ENCODE measurements at regions not wholly inside any gene's neighbourhood (a gene's known extent, or its start where the extent isn't known, plus 50 kb on each side); places are given as distances from the start of the nearest gene placed in this dataset.

- H3K4me1 Mint-ChIP-seq: no peaks in the 10 kb centered on the region
- ATAC-seq: no peak
- H3K4me3 Mint-ChIP-seq: no peak overlapping the region
- DNase-seq (ENCODE audit: low spot score in 2 of 2): no peak
- H3K27ac Mint-ChIP-seq: no peak overlapping the region
- H3K36me3 Mint-ChIP-seq: peaks cover 6% of the 10 kb centered on the region
- H3K9me3 Mint-ChIP-seq: no peaks in the 10 kb centered on the region
Observed at GRCh38 chrX:69110116-69110530, 55.1 kb downstream of the PJA1 start.

DNA sequence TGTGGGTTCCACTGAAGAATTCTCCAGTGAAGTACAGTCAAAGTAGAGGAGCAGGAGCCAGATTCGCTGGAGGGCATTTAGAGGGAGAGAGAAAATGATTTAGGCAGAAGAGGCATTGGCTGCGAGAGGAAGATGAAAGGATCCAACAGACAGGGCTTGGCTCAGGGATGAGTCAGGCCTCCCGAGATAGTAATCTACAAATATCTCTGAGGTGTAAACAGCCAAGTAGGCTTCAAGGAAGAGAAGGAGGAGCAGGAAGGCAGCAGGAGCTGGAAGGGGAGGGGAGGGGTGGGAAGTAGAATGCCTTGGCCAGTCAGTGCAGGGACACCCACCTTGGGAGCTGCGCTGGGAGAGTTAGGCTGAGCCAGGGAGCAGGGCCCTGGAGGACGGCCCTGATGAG, 55.5 kb downstream of the PJA1 start:
- no peaks in the 10 kb centered on the region for H3K4me1 Mint-ChIP-seq
- no peak overlapping the region for H3K4me3 Mint-ChIP-seq
- no peak overlapping the region for H3K27ac Mint-ChIP-seq
- no peaks in the 10 kb centered on the region for H3K9me3 Mint-ChIP-seq
- DNase-seq (ENCODE audit: low spot score in 2 of 2): no peak
- no peak for ATAC-seq
- H3K36me3 Mint-ChIP-seq: peaks cover 6% of the 10 kb centered on the region

DNA sequence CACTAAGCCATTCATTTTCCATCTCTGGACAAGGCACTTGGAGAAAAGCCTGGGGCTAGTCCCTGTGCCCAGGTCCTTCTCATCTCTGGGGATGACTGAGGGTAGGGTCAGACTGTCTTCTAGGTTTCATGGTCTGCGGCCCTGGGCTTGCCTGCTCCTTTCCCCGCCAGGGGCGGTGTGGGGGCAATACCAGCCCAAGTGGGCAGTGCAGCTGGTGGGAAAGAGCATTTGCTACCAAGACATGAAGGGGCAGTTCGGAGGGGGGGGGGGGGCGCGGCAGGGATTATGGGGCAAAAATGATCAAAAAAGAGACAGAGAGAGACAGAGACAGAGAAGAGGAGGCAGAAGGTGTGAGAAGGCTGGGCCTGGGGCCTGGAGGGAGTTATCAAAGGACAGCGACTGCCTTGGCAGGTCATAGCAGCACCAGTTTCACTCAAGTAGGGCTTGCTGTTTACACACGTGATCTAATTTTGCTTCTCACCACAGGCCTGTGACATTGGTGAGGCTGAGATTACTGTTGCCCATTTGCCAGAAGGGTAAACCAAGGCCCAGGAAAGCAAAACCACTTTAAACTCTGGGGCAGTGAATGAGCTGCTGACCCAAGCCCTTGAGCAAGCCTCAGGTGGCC, 56.1 kb downstream of the PJA1 start:
- ATAC-seq (no peak), DNase-seq (ENCODE audit: low spot score in 2 of 2) (no peak)
- H3K36me3 Mint-ChIP-seq: peaks cover 6% of the 10 kb centered on the region
- no peak overlapping the region for H3K4me3 Mint-ChIP-seq
- H3K4me1 Mint-ChIP-seq: no peaks in the 10 kb centered on the region
- no peak overlapping the region for H3K27ac Mint-ChIP-seq
- no peaks in the 10 kb centered on the region for H3K9me3 Mint-ChIP-seq

- DNase-seq (ENCODE audit: low spot score in 2 of 2) (no peak), ATAC-seq (no peak)
- Mint-ChIP-seq H3K4me3 (no peak overlapping the region), H3K27ac (no peak overlapping the region), H3K9me3 (no peaks in the 10 kb centered on the region), H3K4me1 (no peaks in the 10 kb centered on the region), H3K36me3 (peaks cover 6% of the 10 kb centered on the region)
Observed at GRCh38 chrX:69107747-69108401, 57.4 kb downstream of the PJA1 start.

DNA sequence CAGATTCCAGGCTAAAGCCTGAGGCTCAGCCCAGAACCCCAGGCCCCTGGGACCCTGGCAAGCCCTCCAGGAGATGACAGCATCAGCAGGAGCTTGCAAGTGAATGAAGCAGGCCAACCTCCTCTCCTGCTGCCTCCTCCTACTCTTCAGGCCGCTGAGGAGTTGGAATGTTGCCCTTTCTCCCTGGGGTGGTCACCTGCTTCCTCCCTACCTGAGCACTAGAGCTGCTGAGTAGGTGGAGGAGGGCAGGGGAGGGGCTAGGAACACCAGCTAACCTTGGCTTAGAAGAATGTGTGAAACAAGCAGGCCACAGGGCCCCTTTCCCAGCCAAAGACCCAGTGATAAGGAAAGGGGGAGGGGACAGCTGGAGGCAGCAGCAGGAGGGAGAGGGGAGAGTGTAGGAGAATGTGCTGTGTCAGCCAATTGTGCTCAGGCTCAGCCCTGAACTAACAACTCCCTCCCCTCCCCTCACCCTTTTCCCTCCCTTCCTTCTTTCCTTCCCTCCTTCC, 58.0 kb downstream of the PJA1 start:
- Mint-ChIP-seq H3K4me1 (no peaks in the 10 kb centered on the region), H3K4me3 (no peak overlapping the region)
- no peak for DNase-seq (ENCODE audit: low spot score in 2 of 2)

GRCh38 chrX:69104756-69105434, 60.4 kb downstream of the PJA1 start:
- Mint-ChIP-seq H3K4me3 (no peak overlapping the region), H3K27ac (no peak overlapping the region)
- no peak for ATAC-seq

More for the DNA sequence above, 58.0 kb downstream of the PJA1 start:
- Mint-ChIP-seq H3K9me3 (no peaks in the 10 kb centered on the region), H3K36me3 (peaks cover 6% of the 10 kb centered on the region), H3K27ac (no peak overlapping the region)
- ATAC-seq: no peak

GRCh38 chrX:69103539-69103938, 61.7 kb downstream of the PJA1 start:
- no peak for ATAC-seq
- Mint-ChIP-seq H3K9me3 (no peaks in the 10 kb centered on the region), H3K27ac (no peak overlapping the region), H3K4me1 (no peaks in the 10 kb centered on the region), H3K4me3 (no peak overlapping the region), H3K36me3 (peaks cover 6% of the 10 kb centered on the region)
- DNase-seq (ENCODE audit: low spot score in 2 of 2): no peak

More at GRCh38 chrX:69104756-69105434, 60.4 kb downstream of the PJA1 start:
- no peaks in the 10 kb centered on the region for H3K9me3 Mint-ChIP-seq
- peaks cover 6% of the 10 kb centered on the region for H3K36me3 Mint-ChIP-seq
- DNase-seq (ENCODE audit: low spot score in 2 of 2): no peak
- no peaks in the 10 kb centered on the region for H3K4me1 Mint-ChIP-seq

- DNase-seq (ENCODE audit: low spot score in 2 of 2) (no peak), ATAC-seq (no peak)
- H3K9me3 Mint-ChIP-seq: no peaks in the 10 kb centered on the region
- peaks cover 2% of the 10 kb centered on the region for H3K36me3 Mint-ChIP-seq
- no peak overlapping the region for H3K4me3 Mint-ChIP-seq
- no peaks in the 10 kb centered on the region for H3K4me1 Mint-ChIP-seq
- no peak overlapping the region for H3K27ac Mint-ChIP-seq
Observed at GRCh38 chrX:69102612-69103194, 62.5 kb downstream of the PJA1 start.

DNA sequence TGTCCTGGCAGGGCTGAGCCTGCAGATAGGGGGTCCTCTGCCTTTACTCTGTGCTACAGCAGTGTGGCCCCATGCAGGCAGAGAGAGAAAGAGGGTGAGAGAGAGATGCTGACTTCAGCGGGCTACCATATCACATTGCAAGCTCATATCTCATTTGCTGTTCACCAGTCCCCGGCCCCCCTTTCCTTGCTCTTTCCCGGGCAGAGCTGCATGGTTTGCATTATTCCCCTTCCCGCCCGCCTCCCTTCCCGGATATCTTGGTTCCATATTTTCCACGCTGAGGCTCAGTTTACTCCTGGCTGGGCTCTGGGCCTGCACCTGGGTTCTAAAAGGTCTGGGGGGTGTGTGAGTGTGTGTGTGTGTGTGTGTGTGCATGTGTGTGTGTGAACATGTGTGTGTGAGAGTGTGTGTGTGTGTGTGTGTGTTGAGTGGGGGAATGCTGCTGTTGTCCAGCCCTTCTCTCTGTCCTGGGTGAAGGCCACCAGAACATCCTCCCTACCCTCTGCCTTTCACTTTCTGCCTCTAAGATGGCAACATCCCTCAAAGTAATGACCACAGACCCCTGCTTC, 63.5 kb downstream of the PJA1 start:
- no peak for DNase-seq (ENCODE audit: low spot score in 2 of 2)
- no peak overlapping the region for H3K4me3 Mint-ChIP-seq
- no peak overlapping the region for H3K27ac Mint-ChIP-seq
- H3K9me3 Mint-ChIP-seq: no peaks in the 10 kb centered on the region
- ATAC-seq: no peak
- H3K36me3 Mint-ChIP-seq: no peaks in the 10 kb centered on the region
- no peaks in the 10 kb centered on the region for H3K4me1 Mint-ChIP-seq

DNA sequence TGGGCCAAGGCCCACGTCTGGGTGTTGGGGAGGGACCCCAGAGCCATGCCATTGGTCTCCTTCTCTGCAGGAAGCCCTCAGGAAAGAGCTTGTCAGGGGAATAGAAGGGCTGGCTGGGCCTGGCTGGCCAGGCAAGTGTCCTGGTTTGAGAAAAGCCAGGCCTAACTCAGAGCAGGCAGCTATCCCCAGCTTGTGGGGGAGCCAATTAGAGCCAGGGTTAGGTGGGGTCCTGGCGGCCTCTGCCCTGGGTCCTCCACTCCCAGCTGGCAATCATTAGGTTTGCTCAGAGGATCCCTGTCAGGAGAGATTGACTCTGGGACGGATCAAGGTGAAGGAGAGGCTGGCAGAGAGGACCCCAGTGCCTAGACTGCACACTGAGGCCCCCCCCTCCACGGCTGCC, 64.8 kb downstream of the PJA1 start:
- no peak for DNase-seq (ENCODE audit: low spot score in 2 of 2)
- Mint-ChIP-seq H3K9me3 (no peaks in the 10 kb centered on the region), H3K36me3 (no peaks in the 10 kb centered on the region)

DNA sequence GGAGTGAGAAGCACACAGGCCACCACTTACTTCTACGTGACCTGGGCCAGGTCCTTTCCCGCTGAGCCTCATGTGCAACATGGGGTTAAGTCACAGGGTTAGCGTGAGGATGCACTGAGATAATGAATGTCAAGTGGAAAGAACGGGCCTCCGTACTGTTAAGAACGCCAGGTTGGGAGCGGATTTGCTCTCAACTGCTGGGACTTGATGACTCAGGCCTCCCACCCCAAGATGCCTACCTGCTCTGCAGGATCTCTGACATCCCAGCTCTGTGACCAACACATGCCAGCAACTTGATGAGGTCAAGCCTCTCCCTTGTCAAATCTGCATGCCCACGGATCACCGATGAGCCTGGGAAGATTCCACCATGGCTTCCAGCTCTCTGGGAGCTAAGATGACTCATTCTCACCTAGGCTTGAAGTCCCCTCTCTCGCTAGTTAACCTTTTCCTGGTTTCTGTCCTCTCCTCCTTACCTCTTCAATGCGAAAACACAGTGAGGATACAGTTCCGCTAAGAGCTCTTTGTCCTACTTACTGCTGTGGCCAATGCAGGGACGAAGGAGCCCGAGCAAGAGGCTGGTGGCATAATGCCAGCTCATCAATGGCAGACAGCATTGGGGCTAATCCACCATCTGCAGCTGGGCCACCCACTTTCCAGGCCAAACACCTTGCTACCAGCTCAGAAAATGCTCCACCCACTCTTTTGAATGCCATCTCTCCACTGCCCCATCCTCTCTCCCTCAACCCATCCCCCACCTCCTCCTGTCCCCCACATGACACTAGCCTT, 67.6 kb downstream of the PJA1 start:
- Mint-ChIP-seq H3K27ac (no peak overlapping the region), H3K36me3 (no peaks in the 10 kb centered on the region), H3K4me1 (no peaks in the 10 kb centered on the region), H3K4me3 (no peak overlapping the region), H3K9me3 (no peaks in the 10 kb centered on the region)
- ATAC-seq (no peak), DNase-seq (ENCODE audit: low spot score in 2 of 2) (no peak)

More for the DNA sequence above, 64.8 kb downstream of the PJA1 start:
- Mint-ChIP-seq H3K4me1 (no peaks in the 10 kb centered on the region), H3K4me3 (no peak overlapping the region), H3K27ac (no peak overlapping the region)
- no peak for ATAC-seq

GRCh38 chrX:69096963-69097362, 68.3 kb downstream of the PJA1 start:
- DNase-seq (ENCODE audit: low spot score in 2 of 2): no peak
- H3K27ac Mint-ChIP-seq: no peak overlapping the region
- H3K9me3 Mint-ChIP-seq: no peaks in the 10 kb centered on the region
- no peak overlapping the region for H3K4me3 Mint-ChIP-seq
- no peaks in the 10 kb centered on the region for H3K36me3 Mint-ChIP-seq
- no peaks in the 10 kb centered on the region for H3K4me1 Mint-ChIP-seq
- no peak for ATAC-seq

- DNase-seq (ENCODE audit: low spot score in 2 of 2) (no peak), ATAC-seq (no peak)
- Mint-ChIP-seq H3K4me3 (no peak overlapping the region), H3K4me1 (no peaks in the 10 kb centered on the region), H3K27ac (no peak overlapping the region), H3K36me3 (no peaks in the 10 kb centered on the region), H3K9me3 (no peaks in the 10 kb centered on the region)
Observed at GRCh38 chrX:69094977-69095669, 70.1 kb downstream of the PJA1 start.
